ENCODE measurements at regions not wholly inside any gene's neighbourhood (a gene's known extent, or its start where the extent isn't known, plus 50 kb on each side); places are given as distances from the start of the nearest gene placed in this dataset.

DNA sequence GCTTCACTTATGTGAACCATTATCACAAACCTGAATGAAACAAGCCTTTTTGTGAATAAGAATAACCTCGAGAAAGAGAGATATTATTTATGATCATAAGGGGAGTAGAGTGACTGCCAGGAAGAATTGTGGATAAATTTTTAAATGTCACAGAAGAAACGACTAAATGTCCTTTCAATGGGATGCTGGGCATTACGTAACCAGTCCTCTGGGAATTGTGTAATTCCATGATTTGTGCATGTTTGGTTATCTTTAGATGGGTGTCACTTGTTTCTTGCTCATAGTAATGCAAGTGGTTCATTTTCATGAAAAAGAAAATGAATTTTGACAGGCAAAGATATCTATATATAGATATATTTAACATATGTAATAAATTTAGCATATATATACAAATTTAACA, 379.5 kb upstream of the AGTR1 start:
- H3K27me3 ChIP-seq, result no peaks in the 10 kb centered on the region
- H3K27ac ChIP-seq, result no peak overlapping the region
- H3K4me3 ChIP-seq, result no peak overlapping the region
- TF ChIP-seq POLR2AphosphoS5 (IDR thresholded peaks at IDR 0.05; ENCODE audit: insufficient read depth in 1 of 2, low read depth in 1 of 2), result no peak
- TF ChIP-seq POLR2A (IDR thresholded peaks at IDR 0.05), result no peak
- TF ChIP-seq, protein P1, sequence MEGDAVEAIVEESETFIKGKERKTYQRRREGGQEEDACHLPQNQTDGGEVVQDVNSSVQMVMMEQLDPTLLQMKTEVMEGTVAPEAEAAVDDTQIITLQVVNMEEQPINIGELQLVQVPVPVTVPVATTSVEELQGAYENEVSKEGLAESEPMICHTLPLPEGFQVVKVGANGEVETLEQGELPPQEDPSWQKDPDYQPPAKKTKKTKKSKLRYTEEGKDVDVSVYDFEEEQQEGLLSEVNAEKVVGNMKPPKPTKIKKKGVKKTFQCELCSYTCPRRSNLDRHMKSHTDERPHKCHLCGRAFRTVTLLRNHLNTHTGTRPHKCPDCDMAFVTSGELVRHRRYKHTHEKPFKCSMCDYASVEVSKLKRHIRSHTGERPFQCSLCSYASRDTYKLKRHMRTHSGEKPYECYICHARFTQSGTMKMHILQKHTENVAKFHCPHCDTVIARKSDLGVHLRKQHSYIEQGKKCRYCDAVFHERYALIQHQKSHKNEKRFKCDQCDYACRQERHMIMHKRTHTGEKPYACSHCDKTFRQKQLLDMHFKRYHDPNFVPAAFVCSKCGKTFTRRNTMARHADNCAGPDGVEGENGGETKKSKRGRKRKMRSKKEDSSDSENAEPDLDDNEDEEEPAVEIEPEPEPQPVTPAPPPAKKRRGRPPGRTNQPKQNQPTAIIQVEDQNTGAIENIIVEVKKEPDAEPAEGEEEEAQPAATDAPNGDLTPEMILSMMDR (IDR thresholded peaks at IDR 0.05), result no peak
- H3K36me3 ChIP-seq, result no peaks in the 10 kb centered on the region
- no peak for DNase-seq (ENCODE audit: extremely low spot score in 2 of 2)
- intact Hi-C loops (cut with DNase I), result no loop called here
- H3K9me3 ChIP-seq, result no peaks in the 10 kb centered on the region
- no peaks in the 10 kb centered on the region for H3K4me1 ChIP-seq

DNA sequence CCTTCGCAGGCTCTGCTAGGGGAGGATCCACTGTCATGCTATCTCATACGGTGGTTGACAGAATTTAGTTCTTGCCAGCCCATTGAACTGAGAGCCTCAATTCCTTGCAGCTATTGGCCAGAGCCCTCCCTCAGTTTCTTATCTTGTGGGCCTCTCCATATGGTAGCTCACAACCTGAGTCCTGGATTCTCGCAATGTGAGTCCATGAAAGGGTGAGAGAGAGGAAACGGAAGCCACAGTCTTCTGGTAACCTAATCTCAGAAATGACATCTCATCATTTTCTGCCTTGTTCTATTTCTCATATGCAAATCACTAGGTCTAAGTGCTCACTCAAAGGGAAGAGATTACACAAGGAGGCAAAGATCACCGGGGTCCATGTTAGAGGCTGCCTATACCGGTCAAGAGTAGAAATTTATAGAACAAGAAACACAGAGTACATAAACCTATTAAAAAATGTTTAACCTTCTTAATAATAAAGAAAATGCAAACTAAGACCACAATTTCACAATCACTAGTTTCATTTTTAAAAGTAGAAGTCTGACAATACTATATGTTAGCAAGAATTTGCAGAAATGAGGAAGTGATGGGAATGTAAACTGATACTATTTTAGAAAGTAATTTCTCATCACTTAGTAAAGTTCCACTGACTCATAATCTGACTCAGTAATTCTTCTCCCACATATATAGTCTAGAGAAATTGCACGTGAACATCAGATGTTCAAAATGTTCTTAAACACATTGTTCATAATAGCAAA, 378.4 kb upstream of the AGTR1 start:
- Histone ChIP-seq H3K36me3 (no peaks in the 10 kb centered on the region), H3K27ac (no peak overlapping the region), H3K9me3 (no peaks in the 10 kb centered on the region), H3K4me3 (no peak overlapping the region), H3K27me3 (no peaks in the 10 kb centered on the region), H3K4me1 (no peaks in the 10 kb centered on the region)
- no peak for DNase-seq (ENCODE audit: extremely low spot score in 2 of 2)
- intact Hi-C loops (cut with DNase I), result no loop called here
- TF ChIP-seq, protein P1 (IDR thresholded peaks at IDR 0.05), result no peak
- TF ChIP-seq POLR2A (IDR thresholded peaks at IDR 0.05) (no peak), POLR2AphosphoS5 (IDR thresholded peaks at IDR 0.05; ENCODE audit: insufficient read depth in 1 of 2, low read depth in 1 of 2) (no peak)

GRCh38 chr3:148319960-148320359, 377.7 kb upstream of the AGTR1 start:
- Histone ChIP-seq H3K4me3 (no peak overlapping the region), H3K9me3 (no peaks in the 10 kb centered on the region), H3K27ac (no peak overlapping the region), H3K4me1 (no peaks in the 10 kb centered on the region), H3K27me3 (no peaks in the 10 kb centered on the region), H3K36me3 (no peaks in the 10 kb centered on the region)
- intact Hi-C loops (cut with DNase I), result no loop called here
- TF ChIP-seq POLR2AphosphoS5 (IDR thresholded peaks at IDR 0.05; ENCODE audit: insufficient read depth in 1 of 2, low read depth in 1 of 2) (no peak), POLR2A (IDR thresholded peaks at IDR 0.05) (no peak)
- TF ChIP-seq, protein P1 (IDR thresholded peaks at IDR 0.05), result no peak
- DNase-seq (ENCODE audit: extremely low spot score in 2 of 2), result no peak

GRCh38 chr3:148329481-148330235, 368.0 kb upstream of the AGTR1 start:
- no peak for DNase-seq (ENCODE audit: extremely low spot score in 2 of 2)
- Histone ChIP-seq H3K4me1 (no peaks in the 10 kb centered on the region), H3K36me3 (no peaks in the 10 kb centered on the region), H3K27ac (no peak overlapping the region), H3K9me3 (no peaks in the 10 kb centered on the region), H3K27me3 (no peaks in the 10 kb centered on the region), H3K4me3 (no peak overlapping the region)
- intact Hi-C loops (cut with DNase I), result no loop called here
- TF ChIP-seq POLR2A (IDR thresholded peaks at IDR 0.05), result no peak
- no peak for TF ChIP-seq POLR2AphosphoS5 (IDR thresholded peaks at IDR 0.05; ENCODE audit: insufficient read depth in 1 of 2, low read depth in 1 of 2)
- TF ChIP-seq, protein P1 (IDR thresholded peaks at IDR 0.05), result no peak

DNA sequence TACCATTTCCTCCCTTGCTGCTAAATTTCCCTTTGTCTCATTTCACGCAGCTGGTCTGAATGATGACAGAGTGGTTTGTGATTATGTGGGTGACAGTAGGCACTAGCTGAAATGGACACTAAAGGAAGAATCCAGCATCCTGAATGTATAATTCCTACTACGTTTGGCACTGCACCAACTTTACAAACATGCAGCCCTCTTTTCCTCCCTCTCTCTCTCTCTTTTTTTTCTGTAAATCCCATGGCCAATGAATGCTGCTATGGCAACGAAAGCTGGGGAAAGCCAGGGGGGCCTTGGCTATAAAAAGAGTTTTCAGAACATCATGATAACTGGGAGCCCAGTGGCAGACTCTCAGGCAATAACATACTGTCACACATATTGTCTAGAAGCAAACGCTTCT, 367.2 kb upstream of the AGTR1 start:
- no peaks in the 10 kb centered on the region for H3K27me3 ChIP-seq
- H3K4me1 ChIP-seq, result no peaks in the 10 kb centered on the region
- TF ChIP-seq, protein P1 (IDR thresholded peaks at IDR 0.05), result no peak
- TF ChIP-seq POLR2AphosphoS5 (IDR thresholded peaks at IDR 0.05; ENCODE audit: insufficient read depth in 1 of 2, low read depth in 1 of 2) (no peak), POLR2A (IDR thresholded peaks at IDR 0.05) (no peak)
- no peak for DNase-seq (ENCODE audit: extremely low spot score in 2 of 2)
- intact Hi-C loops (cut with DNase I), result no loop called here
- H3K4me3 ChIP-seq, result no peak overlapping the region
- H3K27ac ChIP-seq, result no peak overlapping the region
- H3K9me3 ChIP-seq, result no peaks in the 10 kb centered on the region
- H3K36me3 ChIP-seq, result no peaks in the 10 kb centered on the region
